ENCODE measurements at regions not wholly inside any gene's neighbourhood (a gene's known extent, or its start where the extent isn't known, plus 50 kb on each side); places are given as distances from the start of the nearest gene placed in this dataset.
A peak's percentile ranks its signal among the peaks of the same experiment; 100 is the strongest.

DNA sequence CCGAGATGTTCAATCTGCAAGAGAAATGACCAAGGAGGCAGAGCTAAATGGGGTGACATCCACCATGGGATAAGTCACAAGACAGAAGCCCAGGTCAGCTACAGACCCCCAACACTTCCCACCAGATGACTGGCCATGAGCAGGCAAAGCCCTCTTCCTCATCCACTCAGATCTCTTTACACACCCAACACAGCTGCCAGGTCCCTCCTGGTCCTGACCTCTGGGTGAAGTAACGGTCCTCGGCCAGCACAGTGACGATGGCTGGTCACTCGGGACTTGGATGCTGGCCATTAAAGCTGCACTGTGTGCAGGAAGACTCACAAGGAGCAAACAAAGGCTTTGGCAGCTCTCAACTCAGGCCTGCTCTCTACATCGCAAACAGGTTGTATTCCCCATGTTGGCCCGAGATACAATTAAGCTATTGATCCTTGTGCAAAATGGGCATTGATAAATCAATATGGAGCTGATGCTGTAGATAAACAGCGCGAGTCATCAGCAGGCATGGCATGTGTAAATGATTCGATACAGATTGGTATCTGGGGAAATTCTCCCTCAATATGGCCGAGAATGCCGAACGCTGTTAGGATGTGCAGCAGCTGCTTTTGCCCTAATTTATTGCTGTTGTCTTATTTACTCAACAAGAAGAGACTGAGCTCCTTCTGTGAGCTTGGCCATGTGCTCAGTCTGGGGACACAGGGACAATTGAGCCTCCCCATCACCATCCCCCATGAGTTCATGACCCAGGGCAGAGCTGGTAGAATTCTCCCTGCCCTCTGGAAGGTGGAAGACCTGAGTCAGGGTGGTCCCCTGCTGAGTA, 98.7 kb downstream of the C5orf15 start:
- TF ChIP-seq, protein P1, sequence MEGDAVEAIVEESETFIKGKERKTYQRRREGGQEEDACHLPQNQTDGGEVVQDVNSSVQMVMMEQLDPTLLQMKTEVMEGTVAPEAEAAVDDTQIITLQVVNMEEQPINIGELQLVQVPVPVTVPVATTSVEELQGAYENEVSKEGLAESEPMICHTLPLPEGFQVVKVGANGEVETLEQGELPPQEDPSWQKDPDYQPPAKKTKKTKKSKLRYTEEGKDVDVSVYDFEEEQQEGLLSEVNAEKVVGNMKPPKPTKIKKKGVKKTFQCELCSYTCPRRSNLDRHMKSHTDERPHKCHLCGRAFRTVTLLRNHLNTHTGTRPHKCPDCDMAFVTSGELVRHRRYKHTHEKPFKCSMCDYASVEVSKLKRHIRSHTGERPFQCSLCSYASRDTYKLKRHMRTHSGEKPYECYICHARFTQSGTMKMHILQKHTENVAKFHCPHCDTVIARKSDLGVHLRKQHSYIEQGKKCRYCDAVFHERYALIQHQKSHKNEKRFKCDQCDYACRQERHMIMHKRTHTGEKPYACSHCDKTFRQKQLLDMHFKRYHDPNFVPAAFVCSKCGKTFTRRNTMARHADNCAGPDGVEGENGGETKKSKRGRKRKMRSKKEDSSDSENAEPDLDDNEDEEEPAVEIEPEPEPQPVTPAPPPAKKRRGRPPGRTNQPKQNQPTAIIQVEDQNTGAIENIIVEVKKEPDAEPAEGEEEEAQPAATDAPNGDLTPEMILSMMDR (conservative IDR thresholded peaks at IDR 0.05; ENCODE audit: low read depth, low read length), result peak; percentile 4; the same call in 1 of the 2 replicates
- TF ChIP-seq EZH2phosphoT487 (IDR thresholded peaks at IDR 0.05; ENCODE audit: borderline replicate concordance, low read length), result no peak
- ChIA-PET CTCF (no interaction called here), POLR2A (ENCODE audit: unreplicated experiment) (interaction anchor here (0.7 kb wide), 1 partner anchor 258 kb away, joined by 3 read pairs; no protein-coding TSS in a partner anchor)
- Histone ChIP-seq H2AFZ (ENCODE audit: low read length) (peak overlapping the region; percentile 36; the same call in 1 of the 2 replicates), H3F3A (ENCODE audit: low read length, unreplicated experiment) (no peaks in the 10 kb centered on the region), H4K20me1 (ENCODE audit: low read length) (no peaks in the 10 kb centered on the region), H3K4me3 (ENCODE audit: low read length) (no peak overlapping the region), H3K79me2 (ENCODE audit: low read length) (no peaks in the 10 kb centered on the region), H3K27ac (ENCODE audit: low read length) (no peak overlapping the region), H3K36me3 (ENCODE audit: low read depth, low read length) (no peaks in the 10 kb centered on the region), H3K9ac (ENCODE audit: low read length) (no peak overlapping the region), H3K9me2 (replicated peaks; ENCODE audit: low read length) (no peaks in the 10 kb centered on the region), H3K4me2 (ENCODE audit: low read length) (peak overlapping the region; percentile 48), H3K4me1 (ENCODE audit: insufficient read depth, low read length) (peaks cover 46% of the 10 kb centered on the region), H3K27me3 (ENCODE audit: low read length) (no peaks in the 10 kb centered on the region), H3K9me3 (ENCODE audit: low read length) (no peaks in the 10 kb centered on the region)
- peak; percentile 21 for ATAC-seq
- peak; percentile 10 for DNase-seq
- no TSS peak for BruUV-seq (replicated peaks)
- intact Hi-C loops (cut with micrococcal nuclease), result loop anchor here (1.0 to 10.0 kb wide), 2 partner anchors 315 to 380 kb away; no protein-coding TSS in a partner anchor

GRCh38 chr5:133868946-133869518, 99.4 kb downstream of the C5orf15 start:
- no peaks in the 10 kb centered on the region for H3K36me3 ChIP-seq (ENCODE audit: low read depth, low read length)
- TF ChIP-seq, protein P1 (conservative IDR thresholded peaks at IDR 0.05; ENCODE audit: low read depth, low read length), result peak; percentile 85
- TF ChIP-seq EZH2phosphoT487 (IDR thresholded peaks at IDR 0.05; ENCODE audit: borderline replicate concordance, low read length), result no peak
- H3K9ac ChIP-seq (ENCODE audit: low read length), result no peak overlapping the region
- peak overlapping the region; percentile 36; the same call in 1 of the 2 replicates for H2AFZ ChIP-seq (ENCODE audit: low read length)
- CTCF ChIA-PET, result no interaction called here
- no peaks in the 10 kb centered on the region for H3K79me2 ChIP-seq (ENCODE audit: low read length)
- H3K27me3 ChIP-seq (ENCODE audit: low read length), result no peaks in the 10 kb centered on the region
- peak overlapping the region; percentile 48 for H3K4me2 ChIP-seq (ENCODE audit: low read length)
- no peaks in the 10 kb centered on the region for H3F3A ChIP-seq (ENCODE audit: low read length, unreplicated experiment)
- no peaks in the 10 kb centered on the region for H3K9me3 ChIP-seq (ENCODE audit: low read length)
- intact Hi-C loops (cut with micrococcal nuclease), result loop anchor here (1.0 kb wide), 1 partner anchor 380 kb away; no protein-coding TSS in a partner anchor
- H3K4me3 ChIP-seq (ENCODE audit: low read length), result no peak overlapping the region
- H3K27ac ChIP-seq (ENCODE audit: low read length), result no peak overlapping the region
- H3K4me1 ChIP-seq (ENCODE audit: insufficient read depth, low read length), result peaks cover 39% of the 10 kb centered on the region
- ATAC-seq (peak; percentile 65), DNase-seq (peak; percentile 74)
- POLR2A ChIA-PET (ENCODE audit: unreplicated experiment), result no interaction called here
- H4K20me1 ChIP-seq (ENCODE audit: low read length), result no peaks in the 10 kb centered on the region
- no peaks in the 10 kb centered on the region for H3K9me2 ChIP-seq (replicated peaks; ENCODE audit: low read length)
- no TSS peak for BruUV-seq (replicated peaks)

All from PC-3 (cell line).